HG02981 (cell line): ENCODE measurements at regions not wholly inside any gene's neighbourhood (a gene's known extent, or its start where the extent isn't known, plus 50 kb on each side); places are given as distances from the start of the nearest gene placed in this dataset.
"Not testable (repeated sequence)": the region's sequence is repeated elsewhere in the genome, so short reads cannot be mapped to it uniquely, and the experiment has no call there.

Experiments used
- ATAC-seq: cut with Tn5 transposase; IDR thresholded peaks from one replicate; pipeline ENCODE4 v1.9.1; 2021; ENCODE audit warnings: mild to moderate bottlenecking, moderate library complexity; ENCODE audit not compliant: unreplicated experiment

DNA sequence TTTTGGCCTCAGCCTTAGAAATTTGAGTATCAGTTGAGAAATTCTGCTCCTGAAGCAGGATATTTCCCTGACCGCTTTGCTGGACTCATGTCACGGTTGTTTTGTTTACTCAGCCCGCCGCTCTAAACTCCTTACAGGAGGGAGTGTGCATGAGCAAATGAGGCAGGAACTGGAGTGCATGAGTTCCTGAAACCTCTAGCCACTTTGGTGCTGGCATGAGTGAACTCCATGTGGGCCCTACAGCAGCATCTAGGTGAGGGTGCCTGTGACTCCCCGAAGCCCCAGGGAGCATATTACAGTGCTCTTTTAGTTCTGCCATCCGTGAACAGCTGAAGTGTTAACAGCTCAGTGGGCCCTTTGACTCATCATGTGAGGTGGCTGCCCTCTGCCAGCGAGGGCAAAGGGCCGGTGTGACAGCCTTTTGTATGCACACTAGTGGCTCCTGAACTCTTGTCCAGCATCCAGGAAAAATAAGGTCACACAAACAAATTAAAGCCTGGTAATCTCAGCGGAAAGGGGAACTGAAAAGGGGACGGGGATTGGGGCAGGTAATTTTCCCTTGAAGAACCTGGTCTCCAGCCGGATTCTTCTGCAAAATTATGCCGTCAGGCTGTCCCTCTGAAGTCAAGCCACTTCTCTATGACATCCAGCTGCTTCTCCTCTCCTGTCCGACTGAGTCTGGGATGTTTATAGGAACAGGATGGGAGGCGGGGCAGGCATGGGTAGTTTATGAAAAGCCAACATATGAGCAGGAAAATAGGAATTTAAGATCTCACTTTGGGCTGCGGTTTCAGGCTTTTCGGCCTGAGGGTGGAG lies 1668.7 kb downstream of the SUCLG1 start:
- ATAC-seq = no peak

DNA sequence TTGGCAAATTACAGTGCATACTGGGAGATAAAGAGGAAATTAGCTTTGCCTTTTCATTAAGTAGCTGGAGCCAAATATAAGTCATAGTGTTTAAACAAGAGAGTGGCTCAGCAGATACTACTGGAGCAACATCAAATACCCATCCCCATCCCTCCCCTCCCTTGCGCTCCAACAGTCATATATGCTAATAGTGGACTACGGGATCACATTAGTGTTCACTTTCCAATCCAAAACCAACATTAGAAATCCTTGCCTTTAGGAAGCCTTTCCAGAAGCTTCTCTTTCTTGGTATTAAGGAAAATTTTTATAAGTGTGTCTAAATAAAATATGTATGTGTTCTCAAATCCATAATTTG lies 1669.3 kb downstream of the SUCLG1 start:
- ATAC-seq = no peak

DNA sequence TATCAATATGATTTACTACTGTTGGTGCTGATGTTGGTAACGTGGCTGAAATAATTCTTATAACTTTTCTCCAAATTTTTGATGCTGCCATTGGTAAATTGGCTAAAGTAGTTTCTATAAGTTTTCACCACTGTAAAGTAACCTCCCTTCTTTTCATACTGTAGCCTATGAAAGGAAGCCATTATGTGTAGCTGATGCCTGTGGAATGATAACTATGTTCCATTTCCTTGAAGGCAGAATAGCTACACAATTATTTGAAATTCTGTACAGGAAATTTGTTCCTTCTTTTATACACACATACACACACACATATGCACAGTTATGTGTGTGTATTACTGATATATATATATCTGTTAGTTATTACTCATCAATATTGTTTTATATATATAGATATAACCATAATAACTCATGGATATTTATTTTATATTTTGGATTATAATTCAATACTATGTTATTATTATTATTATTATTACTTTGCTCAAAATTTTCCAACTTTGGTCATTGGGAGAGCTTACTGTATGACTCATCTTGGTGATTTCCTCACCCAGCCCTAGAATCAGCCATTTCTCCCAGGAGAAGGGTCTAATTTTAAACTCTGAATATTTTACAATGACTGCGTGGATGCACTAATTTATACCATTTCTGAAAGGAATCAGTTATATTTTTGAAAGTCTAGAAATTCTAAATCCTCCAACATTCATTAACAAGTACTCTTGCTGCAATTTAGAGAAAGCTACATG lies 1677.7 kb downstream of the SUCLG1 start:
- ATAC-seq = no peak

DNA sequence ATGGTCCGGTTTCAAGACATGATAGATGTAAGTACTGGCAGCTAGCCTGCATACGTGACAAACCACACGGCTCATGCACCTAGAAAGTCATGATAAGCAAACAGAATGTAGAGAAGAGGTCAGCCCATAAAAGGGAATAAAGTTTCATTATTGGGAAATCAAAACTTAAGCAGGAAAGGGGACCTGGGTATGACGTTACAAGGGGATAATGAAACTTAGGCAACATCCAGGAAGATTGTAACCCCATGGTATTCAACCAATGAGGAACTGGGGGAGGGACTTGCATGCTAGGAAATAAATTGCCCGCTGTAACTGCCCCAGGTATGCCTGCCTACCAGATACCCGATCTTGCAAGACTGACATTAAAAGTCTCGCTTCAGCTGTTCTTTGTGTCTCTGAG lies 1679.0 kb downstream of the SUCLG1 start:
- no peak for ATAC-seq

DNA sequence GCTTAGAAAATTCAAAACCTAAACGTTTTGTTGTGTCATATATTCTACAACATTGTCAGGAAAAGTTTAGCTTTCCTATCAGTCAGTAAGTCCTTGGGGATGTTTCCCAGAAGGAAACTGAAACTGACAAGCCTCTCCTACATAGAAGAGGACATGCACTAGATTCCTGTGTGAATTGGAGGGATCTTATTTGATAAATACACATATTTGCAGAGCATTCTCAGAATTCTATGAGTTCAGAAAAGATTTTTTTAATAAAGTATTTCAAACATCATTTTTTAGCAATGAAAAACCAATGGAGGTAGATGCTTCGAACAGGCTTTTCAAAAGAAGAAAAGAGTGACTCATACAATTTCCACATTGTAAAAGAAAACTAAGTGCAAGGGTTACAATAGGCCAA lies 1706.7 kb downstream of the SUCLG1 start:
- no peak for ATAC-seq

DNA sequence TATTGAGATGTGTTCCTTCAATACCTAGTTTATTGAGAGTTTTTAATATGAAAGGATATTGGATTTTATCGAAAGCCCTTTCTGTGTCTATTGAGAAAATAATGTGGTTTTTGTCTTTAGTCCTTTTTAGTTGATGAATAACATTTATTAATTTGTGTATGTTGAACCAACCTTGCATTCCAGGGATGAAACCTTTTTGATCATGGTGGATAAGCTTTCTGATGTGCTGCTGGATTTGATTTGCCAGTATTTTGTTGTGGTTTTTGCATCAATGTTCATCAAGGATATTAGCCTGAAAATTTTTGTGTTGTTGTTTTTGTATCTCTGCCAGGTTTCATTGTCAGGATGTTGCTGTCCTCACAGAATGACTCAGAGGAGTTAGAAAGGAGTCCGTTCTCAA lies 1710.4 kb downstream of the SUCLG1 start:
- ATAC-seq = no peak

DNA sequence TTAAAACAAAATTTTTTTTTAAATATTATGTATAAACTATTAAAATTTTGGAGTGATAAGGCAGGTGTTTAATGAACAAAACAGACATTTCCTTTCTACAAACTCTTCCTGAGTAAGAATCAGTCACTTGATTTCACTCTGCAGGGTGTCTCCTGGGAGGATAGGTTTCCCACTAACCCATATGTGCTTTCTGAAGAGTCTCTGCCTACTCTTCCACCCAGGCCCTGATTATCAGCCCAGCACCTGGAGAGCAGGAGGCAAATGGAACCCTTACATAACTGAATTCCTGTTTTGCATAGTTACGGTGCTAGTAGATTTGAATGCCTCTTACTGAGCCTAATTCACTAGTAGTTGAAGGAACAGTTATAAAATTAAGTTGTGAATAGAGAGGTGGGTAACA lies 1718.6 kb downstream of the SUCLG1 start:
- no peak for ATAC-seq

DNA sequence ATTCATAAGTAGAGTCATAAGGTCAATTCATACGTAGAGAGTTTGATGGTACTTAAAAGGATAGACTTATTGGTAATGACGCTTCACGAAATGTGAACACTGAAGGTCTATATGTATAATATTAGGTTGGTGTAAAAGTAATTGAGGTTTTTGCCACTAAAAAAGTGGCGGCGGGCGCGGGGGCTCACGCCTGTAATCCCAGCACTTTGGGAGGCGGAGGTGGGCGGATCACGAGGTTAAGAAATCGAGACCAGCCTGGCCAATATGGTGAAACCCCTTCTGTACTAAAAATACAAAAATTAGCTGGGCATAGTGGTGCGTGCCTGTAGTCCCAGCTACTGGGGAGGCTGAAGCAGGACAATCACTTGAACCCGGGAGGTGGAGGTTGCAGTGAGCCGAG lies 1721.1 kb downstream of the SUCLG1 start:
- not testable (repeated sequence) for ATAC-seq

DNA sequence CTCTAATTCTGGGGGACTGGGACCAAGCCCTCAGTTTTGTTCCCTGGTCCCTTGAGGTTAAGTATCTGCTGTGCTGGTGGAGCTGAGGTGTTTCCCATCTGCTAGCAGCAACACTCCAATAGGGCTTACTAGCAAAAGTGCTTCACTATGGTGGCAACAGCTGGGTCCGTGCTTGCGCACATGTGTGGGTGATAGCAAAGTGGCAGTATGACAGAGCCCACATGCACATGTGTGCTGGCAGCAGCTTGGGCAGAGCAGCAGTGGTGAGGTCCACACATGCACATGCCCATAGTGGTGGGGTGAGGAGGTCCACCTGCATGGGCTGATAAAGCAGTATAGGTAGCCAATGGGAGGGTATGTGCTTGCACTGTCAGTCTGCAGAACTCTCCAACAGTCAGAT lies 1723.7 kb downstream of the SUCLG1 start:
- no peak for ATAC-seq

DNA sequence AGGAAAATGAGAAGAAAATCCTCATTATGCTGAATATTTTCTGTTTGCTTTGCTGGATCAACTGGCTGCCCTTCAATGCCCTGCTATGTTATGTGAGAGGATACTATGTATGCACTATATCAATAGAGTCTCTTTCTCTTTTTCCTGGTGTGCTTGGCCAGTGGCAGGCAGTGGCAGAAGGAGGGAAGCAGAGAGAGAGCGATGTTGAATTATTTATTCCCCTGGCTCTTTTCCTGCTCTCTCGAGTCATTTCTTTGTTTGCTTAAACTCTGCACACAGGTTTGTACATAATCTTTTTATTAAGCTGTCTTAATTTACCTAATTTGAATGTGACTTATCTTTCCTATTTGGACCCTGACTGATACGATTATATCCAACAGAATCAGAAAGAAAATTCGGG lies 1727.3 kb downstream of the SUCLG1 start:
- no peak for ATAC-seq

DNA sequence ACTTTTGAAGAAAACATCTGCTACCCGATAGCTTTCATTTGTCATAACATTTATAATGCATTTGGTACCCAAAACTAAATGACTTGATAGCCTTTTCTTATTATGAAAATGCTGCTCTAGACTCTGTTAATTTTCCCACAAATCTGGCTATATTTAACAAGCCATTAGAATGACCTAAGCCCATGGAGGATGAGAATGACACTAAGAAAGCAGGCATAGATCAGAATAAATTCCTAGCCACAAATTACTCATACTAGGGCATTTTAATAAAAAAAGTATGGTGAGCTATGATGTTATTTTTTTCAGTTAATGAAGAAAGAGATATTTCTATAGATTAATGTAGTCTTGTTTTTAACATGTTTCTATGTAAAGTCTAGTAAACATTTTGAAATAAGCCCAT lies 1728.3 kb downstream of the SUCLG1 start:
- ATAC-seq = no peak

DNA sequence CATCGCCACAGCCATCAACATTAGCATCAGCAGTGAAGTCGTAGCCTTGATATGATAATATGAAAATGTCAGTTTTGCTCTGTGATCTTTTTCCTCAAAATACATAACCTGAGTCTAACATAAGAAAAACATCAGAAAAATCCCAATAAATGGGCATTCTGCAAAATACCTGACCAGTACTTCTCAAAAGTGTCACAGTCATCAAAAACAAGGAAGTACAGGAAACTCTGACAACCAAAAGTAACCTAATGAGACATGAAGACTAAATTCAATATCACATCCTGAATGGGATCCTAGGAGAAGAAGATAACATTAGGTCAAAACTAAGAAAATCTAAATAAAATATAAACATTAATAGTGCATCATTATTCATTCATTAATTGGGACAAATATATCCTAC lies 1731.0 kb downstream of the SUCLG1 start:
- ATAC-seq = no peak

DNA sequence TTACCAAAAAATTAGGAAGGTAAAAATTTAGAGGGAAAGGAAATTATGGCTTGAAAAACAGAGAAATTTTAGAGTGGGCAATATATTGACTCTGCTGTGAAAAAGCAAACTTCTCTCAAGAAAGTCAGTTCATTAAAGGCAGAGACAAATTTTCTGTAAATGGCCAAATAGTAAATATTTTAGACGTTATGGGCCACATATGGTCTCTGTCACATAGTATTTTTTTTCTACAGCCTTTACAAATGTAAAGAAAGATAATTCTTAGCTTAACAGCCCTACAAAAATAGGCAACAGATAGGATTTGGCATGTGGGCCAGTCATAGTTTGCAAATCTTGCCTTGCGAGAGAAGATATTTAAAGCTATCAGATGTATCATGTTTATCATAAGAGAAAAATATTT lies 1750.4 kb downstream of the SUCLG1 start:
- ATAC-seq = no peak

DNA sequence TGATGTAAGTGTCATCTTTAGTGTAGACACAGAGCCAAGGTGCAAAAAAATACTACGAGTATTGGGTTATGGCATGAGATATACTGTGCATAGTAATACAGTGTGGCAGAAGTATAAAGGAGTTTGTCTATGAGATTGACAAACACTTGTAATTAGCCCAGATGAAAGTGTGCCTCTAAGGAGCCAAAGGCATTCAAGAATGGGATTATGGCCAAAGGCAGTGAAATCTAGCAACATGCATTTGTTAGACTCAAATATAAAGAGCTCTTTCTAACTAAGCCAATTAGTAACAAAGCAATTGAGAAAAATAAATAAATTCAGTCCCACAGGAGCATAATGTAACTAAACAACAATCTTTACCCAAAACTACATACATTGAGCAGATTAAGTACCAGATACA lies 1761.8 kb downstream of the SUCLG1 start:
- ATAC-seq = no peak

DNA sequence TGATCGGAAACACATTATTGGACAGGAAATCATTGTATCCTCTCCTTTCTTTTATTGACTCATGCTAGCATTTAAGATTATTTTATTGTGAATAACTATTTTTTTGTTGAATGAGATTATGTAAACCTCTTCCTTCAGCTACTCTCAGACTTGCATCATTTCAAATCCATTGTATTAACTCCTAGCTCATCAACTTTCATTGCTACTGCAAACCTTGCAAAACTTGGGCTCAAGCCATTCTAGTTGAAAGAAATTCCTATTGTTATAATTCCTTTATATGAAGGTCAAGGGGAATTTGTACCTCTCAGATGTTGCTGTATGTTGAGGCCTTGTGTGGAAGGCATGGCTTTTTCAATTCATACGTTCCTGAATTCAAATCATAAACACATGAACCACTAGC lies 1764.6 kb downstream of the SUCLG1 start:
- no peak for ATAC-seq

DNA sequence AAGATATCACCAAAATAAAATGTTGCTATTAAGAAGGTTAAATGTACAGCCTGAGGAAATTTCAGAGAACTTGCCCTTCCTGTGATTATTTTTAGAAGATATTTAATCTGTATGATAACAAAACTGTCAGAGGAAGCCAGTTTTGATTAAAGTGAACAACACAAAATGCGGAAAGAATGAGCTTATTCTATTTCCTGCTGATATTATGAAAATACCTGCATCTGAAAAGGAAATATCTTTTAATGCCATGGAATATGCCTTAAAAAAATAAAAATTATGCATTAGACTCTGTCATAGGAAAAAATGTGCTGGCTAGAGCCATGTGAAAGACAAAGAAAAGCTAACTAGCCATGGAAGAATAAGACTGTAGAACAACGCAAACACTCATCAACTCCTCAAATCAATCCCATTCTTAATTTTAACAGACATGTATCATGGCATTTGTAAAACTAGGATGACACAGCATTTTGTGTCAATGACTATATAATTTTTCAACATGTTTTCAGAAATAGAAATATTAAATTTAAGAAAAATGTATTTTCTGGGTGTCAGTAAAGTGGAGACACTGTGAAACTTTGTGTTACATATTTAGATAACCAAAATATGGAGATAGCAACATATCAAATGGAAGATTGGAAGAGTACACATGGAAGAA lies 1768.2 kb downstream of the SUCLG1 start:
- no peak for ATAC-seq

DNA sequence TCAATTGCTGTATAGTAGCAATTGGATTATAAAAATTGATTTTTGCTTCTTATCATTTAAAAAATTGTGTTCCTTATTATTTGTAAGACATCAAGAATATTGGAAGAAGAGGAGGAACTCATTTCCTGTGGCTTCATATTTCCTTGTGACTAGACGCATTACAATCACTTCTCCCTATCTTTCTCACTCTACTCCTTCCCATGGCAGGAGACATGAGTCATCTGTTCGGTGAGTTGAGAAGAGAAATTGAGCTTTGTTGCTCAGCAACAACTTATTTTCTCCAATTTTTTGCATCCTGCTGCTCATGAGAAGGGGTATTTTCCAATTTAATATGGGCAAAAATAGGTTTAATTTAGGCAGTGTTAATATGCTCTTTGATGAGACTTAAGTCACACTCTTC lies 1783.9 kb downstream of the SUCLG1 start:
- ATAC-seq = no peak

DNA sequence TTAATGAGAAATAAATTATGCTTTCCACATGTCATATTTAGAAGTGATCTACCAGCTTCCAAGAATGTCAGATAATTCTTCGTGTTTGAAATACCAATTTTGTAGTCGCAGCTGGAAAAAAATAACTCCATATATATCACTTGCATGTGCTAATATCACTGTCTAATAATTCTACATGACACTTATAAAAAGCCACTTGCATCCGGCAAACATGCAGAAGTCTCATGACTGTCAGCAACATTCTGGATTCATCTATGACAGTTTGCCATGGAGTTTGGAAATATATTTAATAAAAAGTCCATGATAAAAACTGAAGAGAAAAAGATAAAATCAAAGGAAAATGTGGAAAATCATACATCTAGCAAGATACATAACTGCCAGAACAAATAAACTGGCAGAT lies 1784.4 kb downstream of the SUCLG1 start:
- no peak for ATAC-seq

DNA sequence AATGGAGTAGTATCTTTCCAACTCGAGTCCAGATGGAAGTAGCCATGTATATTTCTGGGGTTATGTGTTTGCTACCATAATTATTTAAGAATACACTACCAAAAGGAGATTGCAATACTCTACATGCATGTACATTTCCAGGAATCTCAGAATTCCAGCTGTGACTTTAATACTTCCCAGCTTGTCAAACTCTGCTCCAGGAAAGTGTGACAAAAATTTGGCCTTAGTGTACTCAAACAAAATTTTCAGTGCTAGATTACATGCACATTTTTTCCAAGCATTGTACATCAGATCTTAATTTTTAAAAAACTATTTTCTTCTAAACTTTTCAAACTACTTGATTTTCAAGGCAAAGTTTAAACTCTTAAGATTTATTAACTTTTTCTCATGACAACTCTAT lies 1791.6 kb downstream of the SUCLG1 start:
- no peak for ATAC-seq

DNA sequence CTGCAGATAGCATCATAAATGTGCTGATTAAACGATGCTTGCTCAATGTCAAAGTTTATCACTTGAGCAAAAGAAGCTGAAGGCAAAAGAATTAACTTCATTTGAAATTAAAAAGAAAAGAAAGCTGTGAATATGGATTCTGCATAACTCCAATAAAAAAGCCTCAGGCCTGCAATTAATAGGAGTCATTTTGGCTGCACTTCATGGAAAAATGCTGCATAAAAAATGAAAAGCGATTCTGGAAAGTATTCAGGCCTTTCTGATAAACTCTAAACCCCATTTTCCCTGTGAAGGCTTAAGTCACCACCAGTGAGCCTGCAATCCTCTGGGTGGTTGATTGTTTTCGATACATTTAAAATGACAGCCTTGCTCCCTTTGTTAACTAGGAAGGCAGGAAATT lies 1793.4 kb downstream of the SUCLG1 start:
- no peak for ATAC-seq

DNA sequence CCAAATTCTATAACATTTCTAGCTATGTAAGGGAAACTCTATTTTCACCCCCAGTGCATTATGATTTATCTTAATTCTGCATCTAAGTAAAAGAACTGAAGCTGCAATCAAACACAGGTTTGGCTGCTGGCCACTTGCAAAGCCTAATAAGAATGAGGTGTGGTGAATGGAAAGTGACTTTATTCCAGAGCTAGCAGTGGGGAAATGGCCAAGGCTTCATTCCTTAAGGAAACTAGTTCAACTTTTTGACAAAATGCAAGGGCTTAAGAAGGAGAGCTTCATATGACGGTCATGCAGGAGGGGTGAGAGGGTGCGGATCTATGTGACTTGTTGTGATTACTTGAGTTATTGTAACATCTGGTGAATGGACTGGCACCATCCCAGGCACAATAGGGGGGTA lies 1802.0 kb downstream of the SUCLG1 start:
- no peak for ATAC-seq

DNA sequence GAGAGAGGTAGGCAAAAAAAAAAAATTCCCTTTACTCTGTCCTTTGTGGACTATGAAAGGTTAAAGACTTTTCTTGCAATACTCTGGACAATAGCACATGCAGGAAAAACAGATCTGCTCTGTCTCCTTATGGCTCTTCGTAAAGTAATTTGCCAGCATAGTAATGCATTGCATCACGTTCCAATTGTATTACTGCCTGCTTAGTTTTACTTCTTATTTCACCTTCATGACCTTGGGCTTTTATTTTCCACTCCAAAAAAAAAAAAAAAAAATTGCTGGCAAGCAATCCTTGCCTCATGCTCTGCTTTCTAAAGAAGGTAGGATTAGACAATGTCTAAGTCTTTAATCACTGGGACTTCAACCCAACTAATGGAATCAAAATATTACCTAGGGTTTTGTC lies 1802.7 kb downstream of the SUCLG1 start:
- ATAC-seq = no peak
